Neural cell (in vitro differentiated cells): ENCODE measurements at regions not wholly inside any gene's neighbourhood (a gene's known extent, or its start where the extent isn't known, plus 50 kb on each side); places are given as distances from the start of the nearest gene placed in this dataset.

Experiments
- EZH2 ChIP-seq: fragments of 200-600, 300-800 bp; shearing (Covaris generic), sonication (generic); IDR thresholded peaks from 2 replicates; pipeline ENCODE4 v1.6.1; 2014; ENCODE audit warnings: antibody characterized with exemption, low read length, borderline replicate concordance, mild to moderate bottlenecking; ENCODE audit not compliant: insufficient read depth, poor library complexity, severe bottlenecking
- POLR2AphosphoS5 ChIP-seq: IDR thresholded peaks from 2 replicates; pipeline ENCODE4 v1.6.1; 2012
- RAD21 ChIP-seq: fragments of 450-650 bp; conservative IDR thresholded peaks from 2 replicates; pipeline ENCODE4 v1.6.1; 2014; ENCODE audit warnings: antibody characterized with exemption, mild to moderate bottlenecking, moderate library complexity
- TAF1 ChIP-seq: IDR thresholded peaks from 2 replicates; pipeline ENCODE4 v1.6.1; 2012; ENCODE audit warnings: low read depth
- TF ChIP-seq, protein P1 (sequence below): fragments of 450-650 bp; IDR thresholded peaks from 2 replicates; pipeline ENCODE4 v1.5.1; 2014; ENCODE audit warnings: antibody characterized with exemption, mild to moderate bottlenecking, moderate library complexity; ENCODE audit not compliant: poor library complexity, severe bottlenecking

DNA sequence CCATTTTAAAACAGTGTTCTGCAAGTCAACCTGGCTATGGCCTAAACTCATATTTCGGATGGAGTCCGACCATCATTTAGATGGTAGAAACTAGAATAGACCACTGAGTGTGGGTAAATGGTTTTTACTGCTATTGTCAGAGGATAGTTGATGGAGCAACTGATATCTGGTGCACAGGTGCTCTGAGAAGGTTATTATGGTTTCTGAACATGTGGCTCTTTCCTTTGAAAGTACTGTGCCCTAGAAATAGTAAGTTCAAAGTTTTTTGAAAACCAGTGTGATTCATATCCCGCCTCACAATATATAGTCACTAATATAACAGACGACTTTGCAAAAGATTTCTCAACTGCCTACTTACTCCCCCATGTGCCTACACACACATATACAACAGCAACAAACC lies 64.4 kb upstream of the BTG1 start:
- TF ChIP-seq, protein P1, sequence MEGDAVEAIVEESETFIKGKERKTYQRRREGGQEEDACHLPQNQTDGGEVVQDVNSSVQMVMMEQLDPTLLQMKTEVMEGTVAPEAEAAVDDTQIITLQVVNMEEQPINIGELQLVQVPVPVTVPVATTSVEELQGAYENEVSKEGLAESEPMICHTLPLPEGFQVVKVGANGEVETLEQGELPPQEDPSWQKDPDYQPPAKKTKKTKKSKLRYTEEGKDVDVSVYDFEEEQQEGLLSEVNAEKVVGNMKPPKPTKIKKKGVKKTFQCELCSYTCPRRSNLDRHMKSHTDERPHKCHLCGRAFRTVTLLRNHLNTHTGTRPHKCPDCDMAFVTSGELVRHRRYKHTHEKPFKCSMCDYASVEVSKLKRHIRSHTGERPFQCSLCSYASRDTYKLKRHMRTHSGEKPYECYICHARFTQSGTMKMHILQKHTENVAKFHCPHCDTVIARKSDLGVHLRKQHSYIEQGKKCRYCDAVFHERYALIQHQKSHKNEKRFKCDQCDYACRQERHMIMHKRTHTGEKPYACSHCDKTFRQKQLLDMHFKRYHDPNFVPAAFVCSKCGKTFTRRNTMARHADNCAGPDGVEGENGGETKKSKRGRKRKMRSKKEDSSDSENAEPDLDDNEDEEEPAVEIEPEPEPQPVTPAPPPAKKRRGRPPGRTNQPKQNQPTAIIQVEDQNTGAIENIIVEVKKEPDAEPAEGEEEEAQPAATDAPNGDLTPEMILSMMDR: no peak
- TF ChIP-seq POLR2AphosphoS5: no peak
- TF ChIP-seq RAD21: no peak
- TF ChIP-seq TAF1: no peak
- TF ChIP-seq EZH2: no peak
